H1 (cell line): ENCODE measurements at regions not wholly inside any gene's neighbourhood (a gene's known extent, or its start where the extent isn't known, plus 50 kb on each side); places are given as distances from the start of the nearest gene placed in this dataset.

ENCODE experiments used
- CTCF ChIA-PET: fragments of 300-600 bp; sonication (Branson Sonifier 250); formaldehyde crosslinking; loops from one replicate; lab custom pipeline; 2021; ENCODE audit not compliant: partially characterized antibody; lab: Charles Lee
- POLR2A ChIA-PET: fragments of 300-600 bp; sonication (Branson Sonifier 250); formaldehyde crosslinking; loops from one replicate; lab custom pipeline; 2021; ENCODE audit warnings: inconsistent platforms; ENCODE audit not compliant: partially characterized antibody; lab: Charles Lee
- DNase-seq, 2 experiments: peaks; one replicate each; pipeline versions ENCODE4 v3.0.0 to v3.0.0-alpha.2; 2010 to 2022; ENCODE audit warnings: low spot score in 2 of 2, low read depth in 1 of 2, mixed read lengths in 1 of 2
- FAIRE-seq: peaks from 2 replicates; lab custom pipeline; 2011; peaks lifted over from hg19 to GRCh38; lab: Jason Lieb, UNC
- H2AFZ ChIP-seq: 2 replicates; pipeline ENCODE4 v1.8.1; 2012; ENCODE audit warnings: low read length, inconsistent platforms
- H2AK5ac ChIP-seq: 2 replicates; pipeline ENCODE4 v1.6.1; 2013; ENCODE audit warnings: low read depth, low read length
- H2BK120ac ChIP-seq: replicated peaks from 2 replicates; pipeline ENCODE3; 2013; ENCODE audit warnings: low read depth, low read length, inconsistent platforms
- H2BK12ac ChIP-seq: 2 replicates; pipeline ENCODE4 v1.6.1; 2013; ENCODE audit warnings: low read depth, low read length
- H2BK15ac ChIP-seq: 2 replicates; pipeline ENCODE4 v1.6.1; 2013; ENCODE audit warnings: low read length
- H2BK20ac ChIP-seq: 2 replicates; pipeline ENCODE4 v1.6.1; 2013; ENCODE audit warnings: low read length
- H2BK5ac ChIP-seq: 2 replicates; pipeline ENCODE4 v1.6.1; 2013; ENCODE audit warnings: low read depth, low read length
- H3K14ac ChIP-seq: 2 replicates; pipeline ENCODE4 v1.6.1; 2013; ENCODE audit warnings: inconsistent platforms; ENCODE audit not compliant: insufficient read length
- H3K18ac ChIP-seq: 2 replicates; pipeline ENCODE4 v1.6.1; 2013; ENCODE audit warnings: low read length; ENCODE audit errors: extremely low read depth
- H3K23ac ChIP-seq: 2 replicates; pipeline ENCODE4 v1.6.1; 2013; ENCODE audit warnings: inconsistent platforms; ENCODE audit not compliant: insufficient read length
- H3K23me2 ChIP-seq: 2 replicates; pipeline ENCODE4 v1.6.1; 2013; ENCODE audit warnings: low read depth, low read length
- H3K27ac ChIP-seq: 2 replicates; pipeline ENCODE4 v1.6.1; 2011; ENCODE audit warnings: low read depth, low read length, inconsistent platforms
- H3K27me3 ChIP-seq, 4 experiments: replicated peaks in 1 of 4; 1 replicate in 1 of 4; 2 replicates in 3 of 4; pipeline versions ENCODE4 v1.6.1 to v1.8.1; 2011 to 2013; ENCODE audit warnings: low read length in 3 of 4, mild to moderate bottlenecking in 3 of 4, inconsistent platforms in 2 of 4, mixed read lengths in 2 of 4, moderate library complexity in 1 of 4; ENCODE audit not compliant: control insufficient read depth in 3 of 4, insufficient read depth in 3 of 4; ENCODE audit errors: extremely low read depth in 1 of 4
- H3K36me3 ChIP-seq, 4 experiments: 2 replicates each; pipeline versions ENCODE4 v1.6.1 to v1.8.1; 2011 to 2013; ENCODE audit warnings: mild to moderate bottlenecking in 4 of 4, low read length in 3 of 4, moderate library complexity in 2 of 4, control low read depth in 1 of 4, inconsistent platforms in 1 of 4; ENCODE audit not compliant: insufficient read depth in 4 of 4, control insufficient read depth in 2 of 4
- H3K4ac ChIP-seq: replicated peaks from 2 replicates; pipeline ENCODE3; 2013; ENCODE audit warnings: low read length, low read depth, mixed read lengths, inconsistent platforms; ENCODE audit not compliant: insufficient read length
- H3K4me1 ChIP-seq, 4 experiments: replicated peaks in 1 of 4; 1 replicate in 1 of 4; 2 replicates in 3 of 4; pipeline versions ENCODE4 v1.6.1 to v1.8.1; 2011 to 2013; ENCODE audit warnings: low read length in 3 of 4, inconsistent platforms in 2 of 4, mixed read lengths in 1 of 4; ENCODE audit not compliant: insufficient read depth in 4 of 4, control insufficient read depth in 3 of 4
- H3K4me2 ChIP-seq, 2 experiments: 2 replicates each; pipeline versions ENCODE4 v1.6.1 to v1.8.1; 2011 to 2013; ENCODE audit warnings: low read depth in 2 of 2, low read length in 2 of 2, control low read depth in 1 of 2, inconsistent platforms in 1 of 2, mild to moderate bottlenecking in 1 of 2; ENCODE audit not compliant: insufficient read depth in 1 of 2
- H3K4me3 ChIP-seq, 4 experiments: fragments of 200-600, 300-600 bp in 1 of 4; sonication (generic), shearing (Covaris generic), sonication (Bioruptor Twin) in 1 of 4; 2 replicates each; pipeline versions ENCODE4 v1.5.1 to v1.8.1; 2011 to 2016; ENCODE audit warnings: low read length in 4 of 4, low read depth in 3 of 4, control low read depth in 2 of 4, inconsistent platforms in 2 of 4, mild to moderate bottlenecking in 2 of 4, mixed read lengths in 1 of 4, moderate library complexity in 1 of 4; ENCODE audit not compliant: insufficient read depth in 2 of 4; ENCODE audit errors: extremely low read depth in 1 of 4
- H3K56ac ChIP-seq: replicated peaks from 2 replicates; pipeline ENCODE3; 2013; ENCODE audit warnings: low read depth, mild to moderate bottlenecking, mixed read lengths, low read length, inconsistent platforms; ENCODE audit not compliant: insufficient read length
- H3K79me1 ChIP-seq: 2 replicates; pipeline ENCODE4 v1.6.1; 2013; ENCODE audit warnings: low read depth, low read length, control low read depth
- H3K79me2 ChIP-seq, 2 experiments: 2 replicates each; pipeline versions ENCODE4 v1.6.1 to v1.8.1; 2012 to 2013; ENCODE audit warnings: low read length in 2 of 2, mild to moderate bottlenecking in 2 of 2, inconsistent platforms in 1 of 2; ENCODE audit not compliant: insufficient read depth in 2 of 2, control insufficient read depth in 1 of 2
- H3K9ac ChIP-seq, 4 experiments: replicated peaks in 1 of 4; 1 replicate in 1 of 4; 2 replicates in 3 of 4; pipeline versions ENCODE4 v1.6.1 to v1.8.1; 2011 to 2013; ENCODE audit warnings: low read depth in 3 of 4, low read length in 3 of 4, control low read depth in 2 of 4, mild to moderate bottlenecking in 2 of 4, moderate library complexity in 2 of 4, inconsistent platforms in 1 of 4; ENCODE audit errors: extremely low read depth in 1 of 4
- H3K9me3 ChIP-seq, 2 experiments: 2 replicates each; pipeline versions ENCODE4 v1.6.1 to v1.8.1; 2012 to 2013; ENCODE audit warnings: mild to moderate bottlenecking in 2 of 2, moderate library complexity in 2 of 2, control low read depth in 1 of 2, inconsistent platforms in 1 of 2, low read depth in 1 of 2, low read length in 1 of 2, mixed read lengths in 1 of 2; ENCODE audit not compliant: insufficient read depth in 2 of 2
- H4K20me1 ChIP-seq, 2 experiments: replicated peaks in 1 of 2; 2 replicates each; pipeline versions ENCODE3 to v1.8.1; 2011 to 2013; ENCODE audit warnings: inconsistent platforms in 2 of 2, low read length in 2 of 2, mild to moderate bottlenecking in 1 of 2; ENCODE audit not compliant: insufficient read depth in 2 of 2, control insufficient read depth in 1 of 2
- H4K5ac ChIP-seq: 2 replicates; pipeline ENCODE4 v1.6.1; 2013; ENCODE audit warnings: low read length, low read depth, mixed read lengths, inconsistent platforms; ENCODE audit not compliant: insufficient read length
- H4K8ac ChIP-seq: 2 replicates; pipeline ENCODE4 v1.8.0; 2013; ENCODE audit warnings: mild to moderate bottlenecking, moderate library complexity, low read length, inconsistent platforms; ENCODE audit not compliant: insufficient read depth; ENCODE audit errors: extremely low read depth
- H4K91ac ChIP-seq: replicated peaks from 2 replicates; pipeline ENCODE3; 2013; ENCODE audit warnings: low read length, mixed read lengths, inconsistent platforms; ENCODE audit not compliant: insufficient read length
- CEBPB ChIP-seq: IDR thresholded peaks from 2 replicates; pipeline ENCODE4 v1.6.1; 2012; ENCODE audit warnings: low read depth, low read length
- E2F6 ChIP-seq: IDR thresholded peaks from 2 replicates; pipeline ENCODE4 v1.6.1; 2012; ENCODE audit warnings: inconsistent platforms
- MAX ChIP-seq: IDR thresholded peaks from 2 replicates; pipeline ENCODE4 v1.6.1; 2012; ENCODE audit warnings: inconsistent platforms
- TAF1 ChIP-seq: IDR thresholded peaks from 2 replicates; pipeline ENCODE4 v1.6.1; 2011; ENCODE audit warnings: mild to moderate bottlenecking, low read depth, low read length
- TAF7 ChIP-seq: optimal IDR thresholded peaks from 2 replicates; pipeline ENCODE3; 2011; ENCODE audit warnings: low read depth, mild to moderate bottlenecking, inconsistent platforms, low read length, moderate library complexity, borderline replicate concordance
- WGBS, 2 experiments: shearing (Covaris generic) in 1 of 2; methylation state at CpG; one replicate each; pipeline versions ENCODE4 v1.1.6 to v1.1.7; 2013 to 2015; ENCODE audit warnings: low lambda C conversion rate in 2 of 2, mixed read lengths in 2 of 2, inconsistent platforms in 1 of 2, low coverage in 1 of 2, missing lambda C conversion rate in 1 of 2; ENCODE audit not compliant: insufficient replicate concordance in 2 of 2, insufficient coverage in 1 of 2, insufficient read length in 1 of 2; ENCODE audit errors: extremely low coverage in 1 of 2, missing lambda C conversion rate in 1 of 2; 5-methylcytosine and 5-hydroxymethylcytosine counted together

GRCh38 chr9:88197781-88198340 is 59.6 kb upstream of the SPATA31C2 start:
- TF ChIP-seq CEBPB: no peak
- TF ChIP-seq TAF7: no peak
- TF ChIP-seq MAX: peak; percentile 66
- no peak for TF ChIP-seq TAF1
- peak; percentile 77 for TF ChIP-seq E2F6

More at GRCh38 chr9:88197781-88198340, 59.6 kb upstream of the SPATA31C2 start:
- H2BK5ac ChIP-seq: no peak overlapping the region
- POLR2A ChIA-PET: no interaction called here
- H3K36me3 ChIP-seq: no peaks in the 10 kb centered on the region
- no peak overlapping the region for H3K23ac ChIP-seq
- H3K4me1 ChIP-seq: peaks cover 0 to 6% (median 4%) of the 10 kb centered on the region in 4 experiments; a peak in 2 of 7 replicates
- H2AK5ac ChIP-seq: no peak overlapping the region
- no peak overlapping the region for H3K9ac ChIP-seq
- H3K56ac ChIP-seq: no peak overlapping the region
- no peak for DNase-seq
- no peaks in the 10 kb centered on the region for H3K9me3 ChIP-seq
- no peak overlapping the region for H3K4me2 ChIP-seq
- H4K91ac ChIP-seq: no peak overlapping the region
- H3K4me3 ChIP-seq: no peak overlapping the region
- WGBS, 2 experiments: 72% methylated on average over 4 of the region's 4 CpGs; no CpG with 5 or more reads in 1 of the 2 experiments
- no peaks in the 10 kb centered on the region for H3K79me2 ChIP-seq
- CTCF ChIA-PET: interaction anchor here (0.9 to 1.6 kb wide), 2 partner anchors 11 to 25 kb away, joined by 3 read pairs; no protein-coding TSS in a partner anchor
- H4K20me1 ChIP-seq: no peaks in the 10 kb centered on the region
- H2BK20ac ChIP-seq: no peak overlapping the region
- H2BK120ac ChIP-seq: no peak overlapping the region
- FAIRE-seq: no peak
- H3K79me1 ChIP-seq: no peaks in the 10 kb centered on the region
- H3K27ac ChIP-seq: no peak overlapping the region
- no peaks in the 10 kb centered on the region for H3K23me2 ChIP-seq
- no peak overlapping the region for H3K14ac ChIP-seq
- H4K5ac ChIP-seq: peak overlapping the region; percentile 21
- H2AFZ ChIP-seq: peak overlapping the region; percentile 77
- no peak overlapping the region; the same call in 1 of the 2 replicates for H3K18ac ChIP-seq
- H3K4ac ChIP-seq: no peak overlapping the region
- no peak overlapping the region for H2BK15ac ChIP-seq
- no peak overlapping the region for H4K8ac ChIP-seq
- H2BK12ac ChIP-seq: 0 out of 2 replicates have a peak overlapping the region, but pooled peaks have one; percentile 9
- no peaks in the 10 kb centered on the region for H3K27me3 ChIP-seq
